H1 (cell line): ENCODE measurements at regions not wholly inside any gene's neighbourhood (a gene's known extent, or its start where the extent isn't known, plus 50 kb on each side); places are given as distances from the start of the nearest gene placed in this dataset.

Experiments
- CTCF ChIA-PET: fragments of 300-600 bp; sonication (Branson Sonifier 250); formaldehyde crosslinking; loops from one replicate; lab custom pipeline; 2021; ENCODE audit not compliant: partially characterized antibody; lab: Charles Lee
- POLR2A ChIA-PET: fragments of 300-600 bp; sonication (Branson Sonifier 250); formaldehyde crosslinking; loops from one replicate; lab custom pipeline; 2021; ENCODE audit warnings: inconsistent platforms; ENCODE audit not compliant: partially characterized antibody; lab: Charles Lee
- DNase-seq, 2 experiments: peaks; one replicate each; pipeline versions ENCODE4 v3.0.0 to v3.0.0-alpha.2; 2010 to 2022; ENCODE audit warnings: low spot score in 2 of 2, low read depth in 1 of 2, mixed read lengths in 1 of 2
- FAIRE-seq: peaks from 2 replicates; lab custom pipeline; 2011; peaks lifted over from hg19 to GRCh38; lab: Jason Lieb, UNC
- H2AFZ ChIP-seq: 2 replicates; pipeline ENCODE4 v1.8.1; 2012; ENCODE audit warnings: low read length, inconsistent platforms
- H2AK5ac ChIP-seq: 2 replicates; pipeline ENCODE4 v1.6.1; 2013; ENCODE audit warnings: low read depth, low read length
- H2BK120ac ChIP-seq: replicated peaks from 2 replicates; pipeline ENCODE3; 2013; ENCODE audit warnings: low read depth, low read length, inconsistent platforms
- H2BK12ac ChIP-seq: 2 replicates; pipeline ENCODE4 v1.6.1; 2013; ENCODE audit warnings: low read depth, low read length
- H2BK15ac ChIP-seq: 2 replicates; pipeline ENCODE4 v1.6.1; 2013; ENCODE audit warnings: low read length
- H2BK20ac ChIP-seq: 2 replicates; pipeline ENCODE4 v1.6.1; 2013; ENCODE audit warnings: low read length
- H2BK5ac ChIP-seq: 2 replicates; pipeline ENCODE4 v1.6.1; 2013; ENCODE audit warnings: low read depth, low read length
- H3K14ac ChIP-seq: 2 replicates; pipeline ENCODE4 v1.6.1; 2013; ENCODE audit warnings: inconsistent platforms; ENCODE audit not compliant: insufficient read length
- H3K18ac ChIP-seq: 2 replicates; pipeline ENCODE4 v1.6.1; 2013; ENCODE audit warnings: low read length; ENCODE audit errors: extremely low read depth
- H3K23ac ChIP-seq: 2 replicates; pipeline ENCODE4 v1.6.1; 2013; ENCODE audit warnings: inconsistent platforms; ENCODE audit not compliant: insufficient read length
- H3K23me2 ChIP-seq: 2 replicates; pipeline ENCODE4 v1.6.1; 2013; ENCODE audit warnings: low read depth, low read length
- H3K27ac ChIP-seq: 2 replicates; pipeline ENCODE4 v1.6.1; 2011; ENCODE audit warnings: low read depth, low read length, inconsistent platforms
- H3K27me3 ChIP-seq, 4 experiments: replicated peaks in 1 of 4; 1 replicate in 1 of 4; 2 replicates in 3 of 4; pipeline versions ENCODE4 v1.6.1 to v1.8.1; 2011 to 2013; ENCODE audit warnings: low read length in 3 of 4, mild to moderate bottlenecking in 3 of 4, inconsistent platforms in 2 of 4, mixed read lengths in 2 of 4, moderate library complexity in 1 of 4; ENCODE audit not compliant: control insufficient read depth in 3 of 4, insufficient read depth in 3 of 4; ENCODE audit errors: extremely low read depth in 1 of 4
- H3K36me3 ChIP-seq, 4 experiments: 2 replicates each; pipeline versions ENCODE4 v1.6.1 to v1.8.1; 2011 to 2013; ENCODE audit warnings: mild to moderate bottlenecking in 4 of 4, low read length in 3 of 4, moderate library complexity in 2 of 4, control low read depth in 1 of 4, inconsistent platforms in 1 of 4; ENCODE audit not compliant: insufficient read depth in 4 of 4, control insufficient read depth in 2 of 4
- H3K4ac ChIP-seq: replicated peaks from 2 replicates; pipeline ENCODE3; 2013; ENCODE audit warnings: low read length, low read depth, mixed read lengths, inconsistent platforms; ENCODE audit not compliant: insufficient read length
- H3K4me1 ChIP-seq, 4 experiments: replicated peaks in 1 of 4; 1 replicate in 1 of 4; 2 replicates in 3 of 4; pipeline versions ENCODE4 v1.6.1 to v1.8.1; 2011 to 2013; ENCODE audit warnings: low read length in 3 of 4, inconsistent platforms in 2 of 4, mixed read lengths in 1 of 4; ENCODE audit not compliant: insufficient read depth in 4 of 4, control insufficient read depth in 3 of 4
- H3K4me2 ChIP-seq, 2 experiments: 2 replicates each; pipeline versions ENCODE4 v1.6.1 to v1.8.1; 2011 to 2013; ENCODE audit warnings: low read depth in 2 of 2, low read length in 2 of 2, control low read depth in 1 of 2, inconsistent platforms in 1 of 2, mild to moderate bottlenecking in 1 of 2; ENCODE audit not compliant: insufficient read depth in 1 of 2
- H3K4me3 ChIP-seq, 4 experiments: fragments of 200-600, 300-600 bp in 1 of 4; sonication (generic), shearing (Covaris generic), sonication (Bioruptor Twin) in 1 of 4; 2 replicates each; pipeline versions ENCODE4 v1.5.1 to v1.8.1; 2011 to 2016; ENCODE audit warnings: low read length in 4 of 4, low read depth in 3 of 4, control low read depth in 2 of 4, inconsistent platforms in 2 of 4, mild to moderate bottlenecking in 2 of 4, mixed read lengths in 1 of 4, moderate library complexity in 1 of 4; ENCODE audit not compliant: insufficient read depth in 2 of 4; ENCODE audit errors: extremely low read depth in 1 of 4
- H3K56ac ChIP-seq: replicated peaks from 2 replicates; pipeline ENCODE3; 2013; ENCODE audit warnings: low read depth, mild to moderate bottlenecking, mixed read lengths, low read length, inconsistent platforms; ENCODE audit not compliant: insufficient read length
- H3K79me1 ChIP-seq: 2 replicates; pipeline ENCODE4 v1.6.1; 2013; ENCODE audit warnings: low read depth, low read length, control low read depth
- H3K79me2 ChIP-seq, 2 experiments: 2 replicates each; pipeline versions ENCODE4 v1.6.1 to v1.8.1; 2012 to 2013; ENCODE audit warnings: low read length in 2 of 2, mild to moderate bottlenecking in 2 of 2, inconsistent platforms in 1 of 2; ENCODE audit not compliant: insufficient read depth in 2 of 2, control insufficient read depth in 1 of 2
- H3K9ac ChIP-seq, 4 experiments: replicated peaks in 1 of 4; 1 replicate in 1 of 4; 2 replicates in 3 of 4; pipeline versions ENCODE4 v1.6.1 to v1.8.1; 2011 to 2013; ENCODE audit warnings: low read depth in 3 of 4, low read length in 3 of 4, control low read depth in 2 of 4, mild to moderate bottlenecking in 2 of 4, moderate library complexity in 2 of 4, inconsistent platforms in 1 of 4; ENCODE audit errors: extremely low read depth in 1 of 4
- H3K9me3 ChIP-seq, 2 experiments: 2 replicates each; pipeline versions ENCODE4 v1.6.1 to v1.8.1; 2012 to 2013; ENCODE audit warnings: mild to moderate bottlenecking in 2 of 2, moderate library complexity in 2 of 2, control low read depth in 1 of 2, inconsistent platforms in 1 of 2, low read depth in 1 of 2, low read length in 1 of 2, mixed read lengths in 1 of 2; ENCODE audit not compliant: insufficient read depth in 2 of 2
- H4K20me1 ChIP-seq, 2 experiments: replicated peaks in 1 of 2; 2 replicates each; pipeline versions ENCODE3 to v1.8.1; 2011 to 2013; ENCODE audit warnings: inconsistent platforms in 2 of 2, low read length in 2 of 2, mild to moderate bottlenecking in 1 of 2; ENCODE audit not compliant: insufficient read depth in 2 of 2, control insufficient read depth in 1 of 2
- H4K5ac ChIP-seq: 2 replicates; pipeline ENCODE4 v1.6.1; 2013; ENCODE audit warnings: low read length, low read depth, mixed read lengths, inconsistent platforms; ENCODE audit not compliant: insufficient read length
- H4K8ac ChIP-seq: 2 replicates; pipeline ENCODE4 v1.8.0; 2013; ENCODE audit warnings: mild to moderate bottlenecking, moderate library complexity, low read length, inconsistent platforms; ENCODE audit not compliant: insufficient read depth; ENCODE audit errors: extremely low read depth
- H4K91ac ChIP-seq: replicated peaks from 2 replicates; pipeline ENCODE3; 2013; ENCODE audit warnings: low read length, mixed read lengths, inconsistent platforms; ENCODE audit not compliant: insufficient read length
- BRCA1 ChIP-seq: IDR thresholded peaks from 2 replicates; pipeline ENCODE4 v1.6.1; 2012; ENCODE audit warnings: low read depth, low read length, improper control_type of control experiment
- CHD2 ChIP-seq: IDR thresholded peaks from 2 replicates; pipeline ENCODE4 v1.6.1; 2012; ENCODE audit warnings: low read length, improper control_type of control experiment
- E2F6 ChIP-seq: IDR thresholded peaks from 2 replicates; pipeline ENCODE4 v1.6.1; 2012; ENCODE audit warnings: inconsistent platforms
- EP300 ChIP-seq, 2 experiments: IDR thresholded peaks; 1 replicate in 1 of 2; 2 replicates in 1 of 2; pipeline ENCODE4 v1.6.1; 2011 to 2012; ENCODE audit warnings: low read depth in 2 of 2, low read length in 2 of 2, mild to moderate bottlenecking in 2 of 2, borderline replicate concordance in 1 of 2, inconsistent platforms in 1 of 2, moderate library complexity in 1 of 2
- GABPA ChIP-seq: IDR thresholded peaks from 2 replicates; pipeline ENCODE4 v1.6.1; 2011; ENCODE audit warnings: mild to moderate bottlenecking, low read length, moderate library complexity, borderline replicate concordance; ENCODE audit not compliant: insufficient read depth
- KDM4A ChIP-seq: IDR thresholded peaks from one replicate; pipeline ENCODE4 v1.7.1; 2012; ENCODE audit warnings: low read depth, mild to moderate bottlenecking, moderate library complexity, low read length, inconsistent platforms; ENCODE audit not compliant: severe bottlenecking
- MAX ChIP-seq: IDR thresholded peaks from 2 replicates; pipeline ENCODE4 v1.6.1; 2012; ENCODE audit warnings: inconsistent platforms
- PHF8 ChIP-seq: fragments of 200-600 bp; sonication (generic); conservative IDR thresholded peaks from 2 replicates; pipeline ENCODE4 v1.7.1; 2012; ENCODE audit warnings: low read depth, mild to moderate bottlenecking, inconsistent platforms, low read length, moderate library complexity
- RBBP5 ChIP-seq: IDR thresholded peaks from 2 replicates; pipeline ENCODE4 v1.7.1; 2012; ENCODE audit warnings: low read depth, mild to moderate bottlenecking, inconsistent platforms, low read length, moderate library complexity, borderline replicate concordance
- RFX5 ChIP-seq: IDR thresholded peaks from 2 replicates; pipeline ENCODE4 v1.6.1; 2011; ENCODE audit warnings: low read depth, low read length, improper control_type of control experiment, borderline replicate concordance
- SP2 ChIP-seq: IDR thresholded peaks from 2 replicates; pipeline ENCODE4 v1.6.1; 2012; ENCODE audit warnings: mild to moderate bottlenecking, low read length, inconsistent platforms
- SUZ12 ChIP-seq: fragments of 200-600 bp; sonication (generic); IDR thresholded peaks from 2 replicates; pipeline ENCODE4 v1.6.1; 2012; ENCODE audit warnings: mild to moderate bottlenecking, inconsistent platforms, low read length, moderate library complexity, mixed read lengths
- TEAD4 ChIP-seq: IDR thresholded peaks from 2 replicates; pipeline ENCODE4 v1.6.1; 2012; ENCODE audit warnings: low read depth, low read length, inconsistent platforms, mixed read lengths
- WGBS, 2 experiments: shearing (Covaris generic) in 1 of 2; methylation state at CpG; one replicate each; pipeline versions ENCODE4 v1.1.6 to v1.1.7; 2013 to 2015; ENCODE audit warnings: low lambda C conversion rate in 2 of 2, mixed read lengths in 2 of 2, inconsistent platforms in 1 of 2, low coverage in 1 of 2, missing lambda C conversion rate in 1 of 2; ENCODE audit not compliant: insufficient replicate concordance in 2 of 2, insufficient coverage in 1 of 2, insufficient read length in 1 of 2; ENCODE audit errors: extremely low coverage in 1 of 2, missing lambda C conversion rate in 1 of 2; 5-methylcytosine and 5-hydroxymethylcytosine counted together

GRCh38 chr2:10190255-10190654 lies 67.7 kb downstream of the RRM2 start:
- no peak overlapping the region for H2AK5ac ChIP-seq
- ChIA-PET POLR2A (no interaction called here), CTCF (no interaction called here)
- H3K36me3 ChIP-seq: no peaks in the 10 kb centered on the region
- H2BK15ac ChIP-seq: no peak overlapping the region
- WGBS, 2 experiments: 96% methylated on average over 3 of the region's 3 CpGs; no CpG with 5 or more reads in 1 of the 2 experiments
- H3K9me3 ChIP-seq: 0 out of 4 replicates have a peak, but pooled peaks cover 0 to 7% of the 10 kb centered on the region in 2 experiments
- H3K14ac ChIP-seq: no peak overlapping the region
- H3K23me2 ChIP-seq: peaks cover 10% of the 10 kb centered on the region; the same call in 1 of the 2 replicates
- no peak overlapping the region for H2BK20ac ChIP-seq
- H2AFZ ChIP-seq: no peak overlapping the region
- no peak overlapping the region for H3K27ac ChIP-seq
- no peak overlapping the region for H4K5ac ChIP-seq
- DNase-seq (no peak), FAIRE-seq (no peak)
- no peak overlapping the region for H4K91ac ChIP-seq
- no peak overlapping the region for H3K4me2 ChIP-seq
- H3K27me3 ChIP-seq: no peaks in the 10 kb centered on the region
- peak overlapping the region; percentile 92 for H3K56ac ChIP-seq
- H3K9ac ChIP-seq: no peak overlapping the region
- H3K4me1 ChIP-seq: no peaks in the 10 kb centered on the region
- no peak overlapping the region for H3K23ac ChIP-seq
- no peak overlapping the region for H2BK5ac ChIP-seq
- H2BK120ac ChIP-seq: no peak overlapping the region
- H3K79me1 ChIP-seq: peaks cover 2% of the 10 kb centered on the region; the same call in 1 of the 2 replicates
- peaks cover 0 to 7% of the 10 kb centered on the region in 2 experiments for H4K20me1 ChIP-seq
- H3K4me3 ChIP-seq: no peak overlapping the region
- H4K8ac ChIP-seq: no peak overlapping the region
- no peak overlapping the region for H2BK12ac ChIP-seq
- H3K18ac ChIP-seq: no peak overlapping the region
- H3K79me2 ChIP-seq: no peaks in the 10 kb centered on the region
- no peak overlapping the region for H3K4ac ChIP-seq
- no peak for TF ChIP-seq MAX
- no peak for TF ChIP-seq BRCA1
- TF ChIP-seq KDM4A: no peak
- TF ChIP-seq CHD2: no peak
- no peak for TF ChIP-seq TEAD4
- no peak for TF ChIP-seq RFX5
- TF ChIP-seq EP300 (IDR thresholded peaks at IDR 0.05; ENCODE audit: borderline replicate concordance in 1 of 2, low read depth in 2 of 2, low read length in 2 of 2): no peak
- no peak for TF ChIP-seq SP2
- TF ChIP-seq E2F6: no peak
- no peak for TF ChIP-seq PHF8
- no peak for TF ChIP-seq RBBP5
- TF ChIP-seq GABPA: no peak
- TF ChIP-seq SUZ12: no peak
